ENCODE measurements at regions not wholly inside any gene's neighbourhood (a gene's known extent, or its start where the extent isn't known, plus 50 kb on each side); places are given as distances from the start of the nearest gene placed in this dataset.

DNA sequence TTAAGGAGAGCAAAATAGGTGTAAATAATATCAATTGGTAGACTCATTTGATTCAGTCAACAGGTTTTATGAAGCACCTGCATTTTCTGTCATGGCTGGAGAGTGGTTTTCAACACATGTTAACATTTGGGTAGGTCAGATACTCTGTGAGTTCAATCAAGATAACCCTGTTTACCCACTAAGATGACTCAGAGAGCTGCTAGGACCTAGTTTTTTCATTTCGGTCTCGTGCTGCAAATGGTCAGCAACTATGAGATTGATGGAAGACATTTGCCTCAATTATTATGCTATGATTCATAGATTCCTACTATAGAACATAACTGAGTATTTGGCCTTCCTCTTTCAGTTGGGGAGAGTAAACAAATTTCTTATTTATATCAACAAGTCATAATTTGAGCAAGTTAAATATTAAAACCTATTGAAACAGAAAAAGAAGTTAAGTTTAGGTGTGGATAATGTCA lies 391.4 kb upstream of the CITED2 start:
- Histone ChIP-seq H3K4me3 (no peak overlapping the region), H3K36me3 (no peaks in the 10 kb centered on the region), H3K4me1 (peaks cover 0 to 26% of the 10 kb centered on the region in 2 donors), H3K9me3 (no peaks in the 10 kb centered on the region), H3K27ac (peak overlapping the region in 1 of 2 donors; percentile 93), H3K27me3 (no peaks in the 10 kb centered on the region)
- no peak for TF ChIP-seq CTCF (IDR thresholded peaks at IDR 0.05)
- DNase-seq (ENCODE audit: low spot score) = no peak

DNA sequence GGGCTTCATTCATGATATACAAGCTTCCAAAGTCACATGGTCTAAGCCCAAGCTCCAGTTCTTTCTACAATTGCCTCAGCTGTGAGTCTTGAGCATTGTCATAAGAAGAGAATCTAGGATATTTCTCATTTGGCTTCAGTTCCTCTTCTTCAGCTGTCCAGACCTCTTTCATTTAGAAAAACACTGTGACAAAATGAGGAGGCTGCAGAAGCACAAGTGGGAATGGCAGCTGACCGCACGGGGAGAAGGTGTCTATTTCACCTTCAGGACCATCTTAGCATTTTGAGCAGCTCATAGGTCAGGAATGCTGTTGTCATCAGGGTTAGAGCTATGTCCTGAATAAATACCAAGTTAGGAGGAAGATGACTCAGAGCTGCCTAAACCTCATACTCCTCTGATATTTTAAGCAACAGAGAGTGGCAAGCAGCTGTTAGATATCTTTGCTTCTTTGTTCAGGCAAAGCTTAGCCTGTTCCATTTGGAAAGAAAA lies 390.1 kb upstream of the CITED2 start:
- Histone ChIP-seq H3K27ac (peak overlapping the region; percentile 81 to 93), H3K4me3 (no peak overlapping the region), H3K4me1 (peaks cover 0 to 26% of the 10 kb centered on the region in 2 donors), H3K27me3 (no peaks in the 10 kb centered on the region), H3K36me3 (no peaks in the 10 kb centered on the region), H3K9me3 (no peaks in the 10 kb centered on the region)
- TF ChIP-seq CTCF (IDR thresholded peaks at IDR 0.05) = no peak
- peak; percentile 62 for DNase-seq (ENCODE audit: low spot score)

DNA sequence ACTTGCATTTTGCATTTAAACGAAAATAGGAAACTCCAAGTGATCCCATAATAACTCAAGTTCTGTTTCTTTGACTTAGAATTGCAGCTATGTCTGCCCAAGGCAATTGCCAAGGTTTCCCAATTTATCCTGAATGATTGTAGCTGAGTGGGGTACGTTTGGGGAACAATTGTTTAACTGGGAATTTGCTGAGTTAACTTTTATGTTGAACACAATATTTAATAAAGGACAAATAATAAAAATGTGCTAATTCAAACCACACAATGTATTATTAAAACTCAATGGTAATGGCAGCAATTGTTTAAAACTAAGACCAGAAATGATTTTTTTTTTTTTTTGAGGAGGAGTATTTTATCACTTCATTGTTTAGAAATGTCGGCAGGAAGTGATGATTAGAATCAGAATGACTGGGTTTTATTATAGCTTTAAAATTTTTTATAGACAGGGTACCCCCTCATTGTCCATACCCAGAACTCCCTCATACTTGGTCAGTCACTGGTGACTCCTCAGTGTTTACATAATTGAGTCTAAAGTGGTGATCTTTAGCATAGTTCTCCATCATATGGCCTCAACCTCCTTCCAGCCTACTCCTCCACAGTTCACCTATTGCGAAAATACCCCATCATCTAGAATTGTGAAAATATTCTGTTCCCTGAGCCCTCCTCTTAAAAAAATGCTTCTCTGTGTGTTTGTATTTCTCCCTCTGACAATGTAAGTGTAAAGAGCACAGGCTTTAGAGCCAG lies 389.2 kb upstream of the CITED2 start:
- peaks cover 0 to 26% of the 10 kb centered on the region in 2 donors for H3K4me1 ChIP-seq
- H3K36me3 ChIP-seq = no peaks in the 10 kb centered on the region
- peak overlapping the region; percentile 81 to 93 for H3K27ac ChIP-seq
- no peak overlapping the region for H3K4me3 ChIP-seq
- H3K9me3 ChIP-seq = no peaks in the 10 kb centered on the region
- TF ChIP-seq CTCF (IDR thresholded peaks at IDR 0.05) = no peak
- H3K27me3 ChIP-seq = no peaks in the 10 kb centered on the region
- DNase-seq (ENCODE audit: low spot score) = no peak

DNA sequence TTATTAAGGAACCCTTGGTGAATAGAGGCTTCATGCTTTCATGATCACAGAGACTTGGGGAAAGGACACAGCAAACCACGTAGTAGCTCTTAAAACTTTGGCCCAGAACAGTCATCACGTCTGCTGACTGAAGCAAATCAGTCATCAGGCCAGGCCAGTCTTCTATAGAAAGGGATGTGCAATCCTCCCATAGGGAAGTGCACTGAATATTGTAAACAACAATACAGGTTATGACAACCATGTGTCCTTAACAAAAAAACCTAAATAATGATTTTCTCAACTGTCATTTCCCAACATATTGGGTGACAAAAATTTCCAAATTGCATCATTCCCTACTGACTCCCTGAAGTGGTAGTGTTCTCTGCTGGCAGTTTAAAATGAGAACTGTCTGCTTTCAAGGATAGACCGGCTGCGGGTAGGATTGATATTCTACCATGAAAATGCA lies 388.2 kb upstream of the CITED2 start:
- Histone ChIP-seq H3K9me3 (no peaks in the 10 kb centered on the region), H3K27me3 (no peaks in the 10 kb centered on the region), H3K4me3 (no peak overlapping the region), H3K4me1 (peaks cover 0 to 30% of the 10 kb centered on the region in 2 donors), H3K27ac (peak overlapping the region in 1 of 2 donors; percentile 93), H3K36me3 (no peaks in the 10 kb centered on the region)
- no peak for TF ChIP-seq CTCF (IDR thresholded peaks at IDR 0.05)
- DNase-seq (ENCODE audit: low spot score) = no peak

GRCh38 chr6:139760128-139760527 lies 385.7 kb upstream of the CITED2 start:
- TF ChIP-seq CTCF (IDR thresholded peaks at IDR 0.05) = no peak
- Histone ChIP-seq H3K27ac (peak overlapping the region; percentile 14 to 31), H3K36me3 (no peaks in the 10 kb centered on the region), H3K4me3 (no peak overlapping the region), H3K27me3 (no peaks in the 10 kb centered on the region), H3K9me3 (no peaks in the 10 kb centered on the region), H3K4me1 (peaks cover 0 to 35% of the 10 kb centered on the region in 2 donors)
- DNase-seq (ENCODE audit: low spot score) = no peak

Data from right atrium auricular region (tissue), 2 donors.